NCI-H69 (cell line): ENCODE measurements at regions not wholly inside any gene's neighbourhood (a gene's known extent, or its start where the extent isn't known, plus 50 kb on each side); places are given as distances from the start of the nearest gene placed in this dataset.
"Not testable (repeated sequence)": the region's sequence is repeated elsewhere in the genome, so short reads cannot be mapped to it uniquely, and the experiment has no call there.

Source experiments
- DNase-seq: peaks from one replicate; lab custom pipeline; 2025; lab: John Stamatoyannopoulos, UW

- no peak for DNase-seq
These were observed 1242.3 kb upstream of the CELF4 start for GRCh38 chr18:38807915-38808314.

GRCh38 chr18:38805256-38805655, 1239.7 kb upstream of the CELF4 start:
- DNase-seq = no peak

- peak; percentile 63 for DNase-seq
These were observed 1236.0 kb upstream of the CELF4 start for GRCh38 chr18:38801640-38802039.

- no peak for DNase-seq
These were observed 1231.2 kb upstream of the CELF4 start for GRCh38 chr18:38796762-38797161.

- DNase-seq = no peak
These were observed 1227.1 kb upstream of the CELF4 start for GRCh38 chr18:38792731-38793130.

- DNase-seq = no peak
These were observed 1225.2 kb upstream of the CELF4 start for GRCh38 chr18:38790786-38791185.

- peak; percentile 69 for DNase-seq
These were observed 1224.7 kb upstream of the CELF4 start for GRCh38 chr18:38790303-38790702.

GRCh38 chr18:38789141-38789540, 1223.5 kb upstream of the CELF4 start:
- no peak for DNase-seq

- DNase-seq = no peak
These were observed 1221.3 kb upstream of the CELF4 start for GRCh38 chr18:38786906-38787305.

- DNase-seq = not testable (repeated sequence)
These were observed 1206.0 kb upstream of the CELF4 start for GRCh38 chr18:38771620-38772019.

- no peak for DNase-seq
These were observed 1202.9 kb upstream of the CELF4 start for GRCh38 chr18:38768504-38768903.

- DNase-seq = no peak
These were observed 1193.9 kb upstream of the CELF4 start for GRCh38 chr18:38759457-38759856.

- no peak for DNase-seq
These were observed 1190.8 kb upstream of the CELF4 start for GRCh38 chr18:38756436-38756835.

- DNase-seq = no peak
These were observed 1186.8 kb upstream of the CELF4 start for GRCh38 chr18:38752430-38752829.

GRCh38 chr18:38751898-38752297, 1186.3 kb upstream of the CELF4 start:
- peak; percentile 51 for DNase-seq

- DNase-seq = no peak
These were observed 1185.6 kb upstream of the CELF4 start for GRCh38 chr18:38751211-38751610.

GRCh38 chr18:38750751-38751150, 1185.2 kb upstream of the CELF4 start:
- DNase-seq = no peak

- DNase-seq = no peak
These were observed 1181.6 kb upstream of the CELF4 start for GRCh38 chr18:38747153-38747552.

- not testable (repeated sequence) for DNase-seq
These were observed 1154.6 kb upstream of the CELF4 start for GRCh38 chr18:38720181-38720580.

- DNase-seq = no peak
These were observed 1152.8 kb upstream of the CELF4 start for GRCh38 chr18:38718365-38718901.

- no peak for DNase-seq
These were observed 1143.5 kb upstream of the CELF4 start for GRCh38 chr18:38709122-38709521.

GRCh38 chr18:38706373-38706772, 1140.8 kb upstream of the CELF4 start:
- DNase-seq = no peak

- no peak for DNase-seq
These were observed 1132.5 kb upstream of the CELF4 start for GRCh38 chr18:38698088-38698487.

- no peak for DNase-seq
These were observed 1130.1 kb upstream of the CELF4 start for GRCh38 chr18:38695559-38696280.
